PC-9 (cell line): ENCODE measurements at regions not wholly inside any gene's neighbourhood (a gene's known extent, or its start where the extent isn't known, plus 50 kb on each side); places are given as distances from the start of the nearest gene placed in this dataset.

Experiments used
- BruUV-seq: library from RNA; stranded (reverse); fragments of 400-500 nt; replicated peaks from 2 replicates; lab custom pipeline; 2021; lab: Mats Ljungman, UMichigan
- CTCF ChIA-PET: fragments of 300-600 bp; sonication (Branson Sonifier 250); formaldehyde crosslinking; loops from one replicate; lab custom pipeline; 2022; ENCODE audit warnings: antibody characterized with exemption; lab: Charles Lee
- POLR2A ChIA-PET: fragments of 300-600 bp; sonication (Branson Sonifier 250); formaldehyde crosslinking; loops from one replicate; lab custom pipeline; 2022; ENCODE audit warnings: antibody characterized with exemption; ENCODE audit not compliant: unreplicated experiment; lab: Charles Lee
- DNase-seq, 2 experiments: peaks; one replicate each; pipeline versions ENCODE4 v3.0.0 to v3.0.0-alpha.2; 2015 to 2022; ENCODE audit warnings: mixed read lengths in 1 of 2
- H2AFZ ChIP-seq: fragments of 200-600 bp; sonication (generic); 2 replicates; pipeline ENCODE4 v1.8.1; 2017; ENCODE audit warnings: antibody characterized with exemption
- H3F3A ChIP-seq: fragments of 200-600 bp; sonication (generic); 2 replicates; pipeline ENCODE4 v1.8.1; 2017; ENCODE audit warnings: antibody characterized with exemption, mild to moderate bottlenecking, low read depth; ENCODE audit not compliant: insufficient read depth
- H3K27ac ChIP-seq: fragments of 200-600 bp; sonication (generic); 2 replicates; pipeline ENCODE4 v1.6.1; 2016; ENCODE audit warnings: mixed run types
- H3K27me3 ChIP-seq: fragments of 200-600 bp; sonication (generic); 2 replicates; pipeline ENCODE4 v1.6.1; 2016; ENCODE audit warnings: low read depth, mixed run types; ENCODE audit not compliant: insufficient read depth
- H3K36me3 ChIP-seq: fragments of 200-600 bp; sonication (generic); 2 replicates; pipeline ENCODE4 v1.6.1; 2016; ENCODE audit warnings: low read depth, mixed run types
- H3K4me1 ChIP-seq: fragments of 200-600 bp; sonication (generic); replicated peaks from 2 replicates; pipeline ENCODE4 v1.6.1; 2016; ENCODE audit warnings: mixed run types; ENCODE audit not compliant: insufficient read depth
- H3K4me2 ChIP-seq: fragments of 200-600 bp; sonication (generic); 2 replicates; pipeline ENCODE4 v1.6.1; 2017; ENCODE audit warnings: mixed run types
- H3K4me3 ChIP-seq: fragments of 200-600 bp; sonication (generic); 2 replicates; pipeline ENCODE4 v1.6.1; 2016; ENCODE audit warnings: mixed run types
- H3K79me2 ChIP-seq: fragments of 200-600 bp; sonication (generic); 2 replicates; pipeline ENCODE4 v1.6.1; 2017; ENCODE audit warnings: low read depth, mixed run types
- H3K9me2 ChIP-seq: fragments of 200-600 bp; sonication (generic); 2 replicates; pipeline ENCODE4 v1.8.1; 2017; ENCODE audit warnings: mild to moderate bottlenecking; ENCODE audit not compliant: insufficient read depth
- H3K9me3 ChIP-seq: fragments of 200-600 bp; sonication (generic); 2 replicates; pipeline ENCODE4 v1.8.1; 2016; ENCODE audit warnings: low read depth; ENCODE audit not compliant: insufficient read depth
- H4K20me1 ChIP-seq: fragments of 200-600 bp; sonication (generic); 2 replicates; pipeline ENCODE4 v1.8.1; 2017; ENCODE audit not compliant: insufficient read depth
- EZH2 ChIP-seq: fragments of 200-600 bp; sonication (generic); IDR thresholded peaks from 2 replicates; pipeline ENCODE4 v1.8.0; 2017; ENCODE audit warnings: antibody characterized with exemption, low read depth
- intact Hi-C: fragments of 100-400 bp; cut with micrococcal nuclease; formaldehyde crosslinking; loops from one replicate; pipeline ENCODE4 v1.10.0; 2022; ENCODE audit not compliant: unreplicated experiment
- TF ChIP-seq, protein P1 (sequence below): fragments of 200-600 bp; sonication (generic); conservative IDR thresholded peaks from 2 replicates; pipeline ENCODE4 v1.6.1; 2017; ENCODE audit warnings: mixed run types, antibody characterized with exemption, mild to moderate bottlenecking, moderate library complexity

DNA sequence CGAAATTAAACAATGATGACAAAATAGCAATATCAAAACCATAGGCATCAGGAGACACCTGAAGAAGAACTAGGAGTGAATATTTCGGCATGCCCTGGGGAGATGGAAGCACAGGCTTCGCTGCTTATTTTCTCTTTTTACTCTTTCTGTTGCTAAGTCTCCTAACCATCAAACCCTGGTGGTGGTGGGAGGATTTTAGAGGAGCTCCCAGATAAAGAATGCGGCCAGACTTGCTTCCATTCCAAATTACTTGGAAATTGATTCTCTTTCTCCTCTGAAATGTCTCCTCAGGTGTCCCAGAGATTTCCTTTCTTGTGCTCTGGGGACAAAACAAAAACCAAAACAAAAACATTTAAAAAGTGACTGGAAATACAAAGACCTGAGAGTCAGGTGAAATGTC is 243.0 kb downstream of the KBTBD8 start:
- ChIA-PET POLR2A (no interaction called here), CTCF (no interaction called here)
- Histone ChIP-seq H3F3A (no peaks in the 10 kb centered on the region), H4K20me1 (no peaks in the 10 kb centered on the region), H3K4me3 (no peak overlapping the region), H3K27me3 (peaks cover 3% of the 10 kb centered on the region; the same call in 1 of the 2 replicates), H2AFZ (no peak overlapping the region), H3K9me3 (no peaks in the 10 kb centered on the region), H3K4me1 (no peaks in the 10 kb centered on the region), H3K27ac (no peak overlapping the region), H3K4me2 (no peak overlapping the region), H3K36me3 (no peaks in the 10 kb centered on the region), H3K9me2 (no peaks in the 10 kb centered on the region), H3K79me2 (no peaks in the 10 kb centered on the region)
- TF ChIP-seq, protein P1, sequence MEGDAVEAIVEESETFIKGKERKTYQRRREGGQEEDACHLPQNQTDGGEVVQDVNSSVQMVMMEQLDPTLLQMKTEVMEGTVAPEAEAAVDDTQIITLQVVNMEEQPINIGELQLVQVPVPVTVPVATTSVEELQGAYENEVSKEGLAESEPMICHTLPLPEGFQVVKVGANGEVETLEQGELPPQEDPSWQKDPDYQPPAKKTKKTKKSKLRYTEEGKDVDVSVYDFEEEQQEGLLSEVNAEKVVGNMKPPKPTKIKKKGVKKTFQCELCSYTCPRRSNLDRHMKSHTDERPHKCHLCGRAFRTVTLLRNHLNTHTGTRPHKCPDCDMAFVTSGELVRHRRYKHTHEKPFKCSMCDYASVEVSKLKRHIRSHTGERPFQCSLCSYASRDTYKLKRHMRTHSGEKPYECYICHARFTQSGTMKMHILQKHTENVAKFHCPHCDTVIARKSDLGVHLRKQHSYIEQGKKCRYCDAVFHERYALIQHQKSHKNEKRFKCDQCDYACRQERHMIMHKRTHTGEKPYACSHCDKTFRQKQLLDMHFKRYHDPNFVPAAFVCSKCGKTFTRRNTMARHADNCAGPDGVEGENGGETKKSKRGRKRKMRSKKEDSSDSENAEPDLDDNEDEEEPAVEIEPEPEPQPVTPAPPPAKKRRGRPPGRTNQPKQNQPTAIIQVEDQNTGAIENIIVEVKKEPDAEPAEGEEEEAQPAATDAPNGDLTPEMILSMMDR = no peak
- TF ChIP-seq EZH2 = no peak
- intact Hi-C loops = no loop called here
- BruUV-seq = no TSS peak
- DNase-seq = no peak

DNA sequence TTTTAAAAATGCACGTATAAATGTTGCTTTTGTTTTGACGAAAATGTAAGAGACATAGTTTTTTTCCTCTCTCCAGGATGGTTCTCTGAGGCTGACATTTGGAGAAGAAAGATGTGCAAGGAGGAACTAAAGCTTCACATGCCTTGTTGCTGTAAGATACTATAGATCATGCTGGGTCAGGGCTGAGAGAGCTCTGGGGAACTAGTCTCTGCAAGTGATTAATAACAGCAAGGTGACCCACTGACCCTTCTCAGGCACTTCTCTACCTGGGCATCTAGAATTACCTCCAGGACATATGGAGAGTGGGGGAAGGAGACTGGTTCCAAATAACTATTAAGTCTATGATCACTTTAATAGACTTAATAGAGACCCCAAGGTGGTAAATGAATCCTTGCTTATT is 246.0 kb downstream of the KBTBD8 start:
- H3F3A ChIP-seq = no peaks in the 10 kb centered on the region
- no peaks in the 10 kb centered on the region for H3K4me1 ChIP-seq
- no peak for DNase-seq
- TF ChIP-seq, protein P1 = no peak
- no peak for TF ChIP-seq EZH2
- no peaks in the 10 kb centered on the region for H3K79me2 ChIP-seq
- peaks cover 3% of the 10 kb centered on the region; the same call in 1 of the 2 replicates for H3K27me3 ChIP-seq
- H3K36me3 ChIP-seq = no peaks in the 10 kb centered on the region
- ChIA-PET CTCF (no interaction called here), POLR2A (no interaction called here)
- H3K9me3 ChIP-seq = no peaks in the 10 kb centered on the region
- BruUV-seq = no TSS peak
- no peak overlapping the region for H3K4me3 ChIP-seq
- intact Hi-C loops = no loop called here
- H4K20me1 ChIP-seq = no peaks in the 10 kb centered on the region
- H2AFZ ChIP-seq = no peak overlapping the region
- no peak overlapping the region for H3K4me2 ChIP-seq
- no peak overlapping the region for H3K27ac ChIP-seq
- H3K9me2 ChIP-seq = no peaks in the 10 kb centered on the region

DNA sequence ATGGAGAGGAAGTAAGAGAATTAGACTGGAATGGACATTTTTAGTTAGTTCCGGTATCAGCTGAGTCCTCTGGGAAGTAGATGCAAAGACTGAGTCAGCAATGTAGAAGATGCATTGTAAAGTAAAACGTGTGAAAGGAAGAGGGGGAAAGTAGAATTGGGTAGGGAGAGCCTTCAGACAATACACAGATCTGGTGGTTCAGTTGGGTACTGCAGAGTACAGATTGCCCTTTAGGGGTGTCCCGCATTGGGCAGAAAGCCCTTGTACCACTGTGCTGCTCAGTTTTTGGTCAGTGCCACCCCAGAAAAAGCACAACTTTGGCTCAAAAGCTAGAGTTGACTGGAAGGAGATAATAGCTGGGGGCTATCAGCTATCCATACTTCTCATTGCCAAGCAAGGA is 247.4 kb downstream of the KBTBD8 start:
- no peaks in the 10 kb centered on the region for H3K27me3 ChIP-seq
- DNase-seq = no peak
- POLR2A ChIA-PET = no interaction called here
- no TSS peak for BruUV-seq
- no peaks in the 10 kb centered on the region for H3F3A ChIP-seq
- TF ChIP-seq, protein P1 = no peak
- TF ChIP-seq EZH2 = no peak
- H3K9me3 ChIP-seq = no peaks in the 10 kb centered on the region
- H4K20me1 ChIP-seq = no peaks in the 10 kb centered on the region
- H3K4me1 ChIP-seq = no peaks in the 10 kb centered on the region
- H3K36me3 ChIP-seq = no peaks in the 10 kb centered on the region
- intact Hi-C loops = no loop called here
- no peak overlapping the region for H3K4me3 ChIP-seq
- H3K27ac ChIP-seq = no peak overlapping the region
- no peak overlapping the region for H2AFZ ChIP-seq
- CTCF ChIA-PET = no interaction called here
- no peaks in the 10 kb centered on the region for H3K9me2 ChIP-seq
- no peaks in the 10 kb centered on the region for H3K79me2 ChIP-seq
- H3K4me2 ChIP-seq = no peak overlapping the region
